IMR-90 (cell line): ENCODE measurements at regions not wholly inside any gene's neighbourhood (a gene's known extent, or its start where the extent isn't known, plus 50 kb on each side); places are given as distances from the start of the nearest gene placed in this dataset.

Experiments used
- ATAC-seq: fragments of 200-7000 bp; cut with Tn5 transposase; 2 replicates; pipeline ENCODE4 v1.9.1; 2020; ENCODE audit warnings: low read depth, mild to moderate bottlenecking, moderate library complexity
- BruUV-seq: library from RNA; stranded (reverse); fragments of 400-500 nt; replicated peaks from 2 replicates; lab custom pipeline; 2021; lab: Mats Ljungman, UMichigan
- CTCF ChIA-PET: fragments of 300-600 bp; formaldehyde crosslinking; extraction: SDS; loops from one replicate; lab custom pipeline; 2021; ENCODE audit warnings: antibody characterized with exemption; lab: Yijun Ruan, JAX
- POLR2A ChIA-PET: fragments of 300-600 bp; sonication (Branson Sonifier 250); formaldehyde crosslinking; loops from one replicate; lab custom pipeline; 2022; ENCODE audit warnings: antibody characterized with exemption; ENCODE audit not compliant: unreplicated experiment; lab: Charles Lee
- DNase-seq: peaks from one replicate; pipeline ENCODE4 v3.0.0; 2013
- H2AFZ ChIP-seq: replicated peaks from 2 replicates; pipeline ENCODE3; 2013; ENCODE audit warnings: low read length, mild to moderate bottlenecking; ENCODE audit not compliant: poor library complexity
- H2AK5ac ChIP-seq: 2 replicates; pipeline ENCODE4 v1.6.1; 2013; ENCODE audit warnings: low read depth, low read length, inconsistent platforms
- H2AK9ac ChIP-seq: replicated peaks from 2 replicates; pipeline ENCODE3; 2013; ENCODE audit warnings: mild to moderate bottlenecking, low read depth, low read length, moderate library complexity; ENCODE audit not compliant: poor library complexity
- H2BK120ac ChIP-seq: 2 replicates; pipeline ENCODE4 v1.6.1; 2013; ENCODE audit warnings: low read depth, low read length, inconsistent platforms
- H2BK15ac ChIP-seq: 3 replicates; pipeline ENCODE4 v1.6.1; 2013; ENCODE audit warnings: low read depth, low read length, inconsistent platforms
- H2BK20ac ChIP-seq: 2 replicates; pipeline ENCODE4 v1.6.1; 2013; ENCODE audit warnings: low read depth, mild to moderate bottlenecking, inconsistent platforms, low read length, moderate library complexity
- H2BK5ac ChIP-seq: 2 replicates; pipeline ENCODE4 v1.6.1; 2013; ENCODE audit warnings: mild to moderate bottlenecking, low read depth, low read length, inconsistent platforms; ENCODE audit not compliant: poor library complexity, severe bottlenecking
- H3K14ac ChIP-seq: replicated peaks from 2 replicates; pipeline ENCODE4 v1.6.1; 2013; ENCODE audit warnings: low read depth, low read length, inconsistent platforms
- H3K18ac ChIP-seq: 2 replicates; pipeline ENCODE4 v1.6.1; 2013; ENCODE audit warnings: low read depth, low read length, control low read depth
- H3K23ac ChIP-seq: 2 replicates; pipeline ENCODE4 v1.6.1; 2013; ENCODE audit warnings: low read depth, low read length, inconsistent platforms
- H3K27ac ChIP-seq: 2 replicates; pipeline ENCODE4 v1.5.1; 2013; ENCODE audit warnings: mild to moderate bottlenecking, control low read depth, low read length; ENCODE audit not compliant: insufficient read depth
- H3K27me3 ChIP-seq: 2 replicates; pipeline ENCODE4 v1.6.1; 2013; ENCODE audit warnings: low read length; ENCODE audit not compliant: control insufficient read depth, insufficient read depth
- H3K36me3 ChIP-seq: 2 replicates; pipeline ENCODE4 v1.6.1; 2013; ENCODE audit warnings: low read length, mixed read lengths; ENCODE audit not compliant: control insufficient read depth, insufficient read depth
- H3K4ac ChIP-seq: 2 replicates; pipeline ENCODE4 v1.6.1; 2013; ENCODE audit warnings: low read depth, low read length, inconsistent platforms
- H3K4me1 ChIP-seq: 2 replicates; pipeline ENCODE4 v1.6.1; 2013; ENCODE audit warnings: low read length, mixed read lengths; ENCODE audit not compliant: control insufficient read depth, insufficient read depth
- H3K4me2 ChIP-seq: 2 replicates; pipeline ENCODE4 v1.6.1; 2013; ENCODE audit warnings: low read depth, mild to moderate bottlenecking, control low read depth, low read length, moderate library complexity
- H3K4me3 ChIP-seq: 2 replicates; pipeline ENCODE4 v1.5.1; 2013; ENCODE audit warnings: low read depth, mild to moderate bottlenecking, control low read depth, low read length, moderate library complexity; ENCODE audit not compliant: insufficient read depth
- H3K56ac ChIP-seq: 2 replicates; pipeline ENCODE4 v1.6.1; 2013; ENCODE audit warnings: low read length, inconsistent platforms; ENCODE audit not compliant: insufficient read depth; ENCODE audit errors: extremely low read depth
- H3K79me1 ChIP-seq, 2 experiments: 2 replicates each; pipeline ENCODE4 v1.6.1; 2013; ENCODE audit warnings: low read length in 2 of 2, inconsistent platforms in 1 of 2, low read depth in 1 of 2
- H3K9ac ChIP-seq: 2 replicates; pipeline ENCODE4 v1.6.1; 2013; ENCODE audit warnings: low read depth, low read length, control low read depth
- H3K9me1 ChIP-seq: 2 replicates; pipeline ENCODE4 v1.6.1; 2013; ENCODE audit warnings: low read length, inconsistent platforms; ENCODE audit not compliant: insufficient read depth
- H3K9me3 ChIP-seq: 2 replicates; pipeline ENCODE4 v1.6.1; 2013; ENCODE audit warnings: low read length; ENCODE audit not compliant: control insufficient read depth, insufficient read depth
- H4K20me1 ChIP-seq: 2 replicates; pipeline ENCODE4 v1.6.1; 2013; ENCODE audit warnings: low read length, inconsistent platforms; ENCODE audit not compliant: insufficient read depth
- H4K5ac ChIP-seq: 2 replicates; pipeline ENCODE4 v1.6.1; 2013; ENCODE audit warnings: mild to moderate bottlenecking, low read depth, low read length, control low read depth
- H4K8ac ChIP-seq, 2 experiments: 2 replicates each; pipeline ENCODE4 v1.6.1; 2013; ENCODE audit warnings: low read depth in 2 of 2, low read length in 2 of 2, control low read depth in 1 of 2, inconsistent platforms in 1 of 2
- H4K91ac ChIP-seq: 2 replicates; pipeline ENCODE4 v1.6.1; 2013; ENCODE audit warnings: low read depth, low read length, inconsistent platforms; ENCODE audit not compliant: insufficient read depth
- CEBPB ChIP-seq: IDR thresholded peaks from 2 replicates; pipeline ENCODE4 v1.6.1; 2012; ENCODE audit warnings: low read depth, low read length, improper control_type of control experiment
- CHD1 ChIP-seq: IDR thresholded peaks from 2 replicates; pipeline ENCODE4 v1.6.1; 2012; ENCODE audit warnings: low read depth, low read length, improper control_type of control experiment
- ELK1 ChIP-seq: fragments of 150-350 bp; IDR thresholded peaks from 2 replicates; pipeline ENCODE4 v1.6.1; 2016; ENCODE audit warnings: low read depth, mild to moderate bottlenecking, low read length, moderate library complexity, borderline replicate concordance
- FOS ChIP-seq: fragments of 150-350 bp; IDR thresholded peaks from 2 replicates; pipeline ENCODE4 v1.6.1; 2016; ENCODE audit warnings: low read depth, low read length
- MAFK ChIP-seq: IDR thresholded peaks from 2 replicates; pipeline ENCODE4 v1.6.1; 2012; ENCODE audit warnings: low read depth, low read length, improper control_type of control experiment
- MAZ ChIP-seq: IDR thresholded peaks from 2 replicates; pipeline ENCODE4 v1.6.1; 2012; ENCODE audit warnings: low read depth, mild to moderate bottlenecking, low read length, improper control_type of control experiment, moderate library complexity, borderline replicate concordance
- NFE2L2 ChIP-seq: fragments of 150-350 bp; IDR thresholded peaks from 2 replicates; pipeline ENCODE4 v1.6.1; 2016; ENCODE audit warnings: low read depth, mild to moderate bottlenecking, low read length
- POLR2A ChIP-seq: IDR thresholded peaks from 2 replicates; pipeline ENCODE4 v1.6.1; 2012; ENCODE audit warnings: mild to moderate bottlenecking, low read depth, low read length
- RAD21 ChIP-seq: IDR thresholded peaks from 2 replicates; pipeline ENCODE4 v1.6.1; 2012; ENCODE audit warnings: low read length, improper control_type of control experiment
- RCOR1 ChIP-seq: IDR thresholded peaks from 2 replicates; pipeline ENCODE4 v1.6.1; 2012; ENCODE audit warnings: mild to moderate bottlenecking, low read length, improper control_type of control experiment; ENCODE audit not compliant: insufficient replicate concordance
- USF2 ChIP-seq: fragments of 150-350 bp; IDR thresholded peaks from 2 replicates; pipeline ENCODE4 v1.6.1; 2017; ENCODE audit warnings: mild to moderate bottlenecking, antibody characterized with exemption, low read length, low read depth
- WGBS, 2 experiments: methylation state at CpG; one replicate each; pipeline versions ENCODE4 v1.1.5 to v1.1.7; 2013; ENCODE audit warnings: missing lambda C conversion rate in 2 of 2; ENCODE audit not compliant: insufficient read length in 1 of 2; ENCODE audit errors: extremely low coverage in 2 of 2; 5-methylcytosine and 5-hydroxymethylcytosine counted together
- dilution Hi-C: fragments of 300-500 bp; cut with HindIII; formaldehyde crosslinking; loops from one replicate; pipeline ENCODE4 v1.14.3; 2018; ENCODE audit warnings: low sequenced_read_pairs; ENCODE audit not compliant: unreplicated experiment
- in situ Hi-C: fragments of 300-500 bp; cut with MboI; formaldehyde crosslinking; loops from 3 replicates; pipeline ENCODE4 v1.14.3; 2019; ENCODE audit warnings: low sequenced_read_pairs, inconsistent platforms, mixed read lengths
- intact Hi-C: fragments of 100-400 bp; cut with micrococcal nuclease; formaldehyde crosslinking; loops from 2 replicates; pipeline ENCODE4 v1.10.0; 2022

- Histone ChIP-seq H3K23ac (no peak overlapping the region), H2BK120ac (no peak overlapping the region), H3K14ac (no peak overlapping the region), H4K5ac (no peak overlapping the region), H3K79me1 (no peaks in the 10 kb centered on the region), H3K4me3 (no peak overlapping the region), H3K27ac (no peak overlapping the region), H3K18ac (no peak overlapping the region), H3K56ac (no peak overlapping the region), H2AK5ac (no peak overlapping the region), H3K9ac (no peak overlapping the region), H3K27me3 (no peaks in the 10 kb centered on the region), H3K4ac (no peak overlapping the region), H4K91ac (no peak overlapping the region), H2AK9ac (no peak overlapping the region), H2BK5ac (no peak overlapping the region), H3K4me1 (no peaks in the 10 kb centered on the region), H2AFZ (no peak overlapping the region), H2BK20ac (no peak overlapping the region), H2BK15ac (no peak overlapping the region), H3K9me3 (no peaks in the 10 kb centered on the region), H3K9me1 (no peaks in the 10 kb centered on the region), H4K8ac (no peak overlapping the region), H3K4me2 (no peak overlapping the region), H4K20me1 (no peaks in the 10 kb centered on the region), H3K36me3 (no peaks in the 10 kb centered on the region)
- ChIA-PET CTCF (interaction anchor here (0.6 kb wide), 1 partner anchor 116 kb away, joined by 3 read pairs; no protein-coding TSS in a partner anchor), POLR2A (no interaction called here)
- TF ChIP-seq CEBPB (no peak), NFE2L2 (no peak), USF2 (no peak), CHD1 (no peak), MAFK (no peak), ELK1 (no peak), POLR2A (no peak), RCOR1 (no peak), MAZ (no peak), RAD21 (no peak), FOS (no peak)
- dilution Hi-C loops = no loop called here
- no peak for ATAC-seq
- intact Hi-C loops = no loop called here
- DNase-seq = no peak
- BruUV-seq = no TSS peak
- in situ Hi-C loops = no loop called here
- WGBS, 2 experiments = no CpG with 5 or more reads among the region's 5 CpGs
These were observed 152.0 kb downstream of the MTRR start for GRCh38 chr5:8020861-8021514.
